ENCODE measurements at regions not wholly inside any gene's neighbourhood (a gene's known extent, or its start where the extent isn't known, plus 50 kb on each side); places are given as distances from the start of the nearest gene placed in this dataset.

GRCh38 chr17:69900829-69901228 lies 174.2 kb upstream of the KCNJ16 start:
- no peak overlapping the region for H3K27ac ChIP-seq (ENCODE audit: low read depth, low read length)
- H3K9me3 ChIP-seq (ENCODE audit: insufficient read depth, low read length), result no peaks in the 10 kb centered on the region
- H3K79me2 ChIP-seq (ENCODE audit: insufficient read depth, low read length), result no peaks in the 10 kb centered on the region
- H3K4me2 ChIP-seq (ENCODE audit: low read depth, low read length, poor library complexity, severe bottlenecking), result no peak overlapping the region
- H3K27me3 ChIP-seq (ENCODE audit: low read length), result no peaks in the 10 kb centered on the region
- no peaks in the 10 kb centered on the region for H3K9me2 ChIP-seq (replicated peaks; ENCODE audit: insufficient read depth, low read length)
- no peak overlapping the region for H3K9ac ChIP-seq (ENCODE audit: low read length)
- H3F3A ChIP-seq (ENCODE audit: insufficient read depth), result no peaks in the 10 kb centered on the region
- H4K20me1 ChIP-seq (ENCODE audit: low read depth, low read length), result no peaks in the 10 kb centered on the region
- no peak overlapping the region for H3K4me3 ChIP-seq (ENCODE audit: insufficient read depth, low read length, poor library complexity, severe bottlenecking)
- H3K36me3 ChIP-seq (ENCODE audit: low read length), result no peaks in the 10 kb centered on the region
- no peak overlapping the region for H2AFZ ChIP-seq (ENCODE audit: low read depth, low read length, severe bottlenecking)
- TF ChIP-seq EZH2phosphoT487 (conservative IDR thresholded peaks at IDR 0.05; ENCODE audit: low read length), result no peak
- TF ChIP-seq CTCF (IDR thresholded peaks at IDR 0.05; ENCODE audit: insufficient read depth, low read length, poor library complexity, severe bottlenecking), result no peak

GRCh38 chr17:69906306-69906705 lies 168.7 kb upstream of the KCNJ16 start:
- Histone ChIP-seq H3K9ac (ENCODE audit: low read length) (no peak overlapping the region), H3K9me3 (ENCODE audit: insufficient read depth, low read length) (no peaks in the 10 kb centered on the region), H3K9me2 (replicated peaks; ENCODE audit: insufficient read depth, low read length) (no peaks in the 10 kb centered on the region), H3K27me3 (ENCODE audit: low read length) (no peaks in the 10 kb centered on the region), H3K79me2 (ENCODE audit: insufficient read depth, low read length) (no peaks in the 10 kb centered on the region), H3K4me2 (ENCODE audit: low read depth, low read length, poor library complexity, severe bottlenecking) (no peak overlapping the region), H3F3A (ENCODE audit: insufficient read depth) (no peaks in the 10 kb centered on the region), H2AFZ (ENCODE audit: low read depth, low read length, severe bottlenecking) (no peak overlapping the region), H3K4me3 (ENCODE audit: insufficient read depth, low read length, poor library complexity, severe bottlenecking) (no peak overlapping the region), H4K20me1 (ENCODE audit: low read depth, low read length) (no peaks in the 10 kb centered on the region), H3K36me3 (ENCODE audit: low read length) (no peaks in the 10 kb centered on the region), H3K27ac (ENCODE audit: low read depth, low read length) (no peak overlapping the region)
- no peak for TF ChIP-seq CTCF (IDR thresholded peaks at IDR 0.05; ENCODE audit: insufficient read depth, low read length, poor library complexity, severe bottlenecking)
- TF ChIP-seq EZH2phosphoT487 (conservative IDR thresholded peaks at IDR 0.05; ENCODE audit: low read length), result no peak

GRCh38 chr17:69907132-69907847 lies 167.7 kb upstream of the KCNJ16 start:
- H3K9me3 ChIP-seq (ENCODE audit: insufficient read depth, low read length), result no peaks in the 10 kb centered on the region
- no peak overlapping the region for H3K4me2 ChIP-seq (ENCODE audit: low read depth, low read length, poor library complexity, severe bottlenecking)
- H3F3A ChIP-seq (ENCODE audit: insufficient read depth), result no peaks in the 10 kb centered on the region
- no peaks in the 10 kb centered on the region for H3K9me2 ChIP-seq (replicated peaks; ENCODE audit: insufficient read depth, low read length)
- no peaks in the 10 kb centered on the region for H3K36me3 ChIP-seq (ENCODE audit: low read length)
- H3K27me3 ChIP-seq (ENCODE audit: low read length), result no peaks in the 10 kb centered on the region
- TF ChIP-seq CTCF (IDR thresholded peaks at IDR 0.05; ENCODE audit: insufficient read depth, low read length, poor library complexity, severe bottlenecking), result no peak
- TF ChIP-seq EZH2phosphoT487 (conservative IDR thresholded peaks at IDR 0.05; ENCODE audit: low read length), result no peak
- no peak overlapping the region for H3K4me3 ChIP-seq (ENCODE audit: insufficient read depth, low read length, poor library complexity, severe bottlenecking)
- H2AFZ ChIP-seq (ENCODE audit: low read depth, low read length, severe bottlenecking), result no peak overlapping the region
- H4K20me1 ChIP-seq (ENCODE audit: low read depth, low read length), result no peaks in the 10 kb centered on the region
- H3K9ac ChIP-seq (ENCODE audit: low read length), result no peak overlapping the region
- no peak overlapping the region for H3K27ac ChIP-seq (ENCODE audit: low read depth, low read length)
- no peaks in the 10 kb centered on the region for H3K79me2 ChIP-seq (ENCODE audit: insufficient read depth, low read length)

Data from SU-DHL-6 (cell line).